GM23338 (cell line): ENCODE measurements at regions not wholly inside any gene's neighbourhood (a gene's known extent, or its start where the extent isn't known, plus 50 kb on each side); places are given as distances from the start of the nearest gene placed in this dataset.

Experiments used
- ATAC-seq: fragments of 200-7000 bp; cut with Tn5 transposase; 3 replicates; pipeline ENCODE4 v1.9.1; 2020
- DNase-seq: peaks from one replicate; pipeline ENCODE4 v3.0.0-alpha.2; 2015; ENCODE audit warnings: low spot score
- H2AFZ ChIP-seq: fragments of 200-600 bp; sonication (generic); 2 replicates; pipeline ENCODE4 v1.8.0; 2016; ENCODE audit warnings: antibody characterized with exemption, mild to moderate bottlenecking, moderate library complexity
- H3F3A ChIP-seq: fragments of 200-600 bp; sonication (generic); replicated peaks from 2 replicates; pipeline ENCODE4 v1.8.0; 2017; ENCODE audit warnings: antibody characterized with exemption, mixed run types, low read depth
- H3K27ac ChIP-seq: fragments of 200-600 bp; sonication (generic); 2 replicates; pipeline ENCODE4 v1.6.1; 2016; ENCODE audit warnings: low read depth
- H3K27me3 ChIP-seq: fragments of 200-600 bp; sonication (generic); 2 replicates; pipeline ENCODE4 v1.8.0; 2016; ENCODE audit warnings: mild to moderate bottlenecking, mixed run types, moderate library complexity; ENCODE audit not compliant: insufficient read depth
- H3K36me3 ChIP-seq: fragments of 200-600 bp; sonication (generic); 2 replicates; pipeline ENCODE4 v1.8.0; 2016; ENCODE audit warnings: mild to moderate bottlenecking; ENCODE audit not compliant: insufficient read depth
- H3K4me1 ChIP-seq: fragments of 200-600 bp; sonication (generic); 2 replicates; pipeline ENCODE4 v1.8.0; 2016; ENCODE audit warnings: mild to moderate bottlenecking, moderate library complexity; ENCODE audit not compliant: insufficient read depth
- H3K4me2 ChIP-seq: fragments of 200-600 bp; sonication (generic); 2 replicates; pipeline ENCODE4 v1.7.1; 2017; ENCODE audit warnings: mixed run types
- H3K4me3 ChIP-seq: fragments of 200-600 bp; sonication (generic); 2 replicates; pipeline ENCODE4 v1.6.1; 2016; ENCODE audit warnings: mixed run types
- H3K79me2 ChIP-seq: fragments of 200-600 bp; sonication (generic); replicated peaks from 2 replicates; pipeline ENCODE4 v1.8.0; 2017; ENCODE audit warnings: mild to moderate bottlenecking; ENCODE audit not compliant: insufficient read depth
- H3K9me2 ChIP-seq: fragments of 200-600 bp; sonication (generic); 2 replicates; pipeline ENCODE4 v1.8.0; 2017; ENCODE audit not compliant: insufficient read depth
- H4K20me1 ChIP-seq: fragments of 200-600 bp; sonication (generic); replicated peaks from 2 replicates; pipeline ENCODE4 v1.8.0; 2017; ENCODE audit warnings: mild to moderate bottlenecking; ENCODE audit not compliant: insufficient read depth
- H3K27ac Mint-ChIP-seq: 2 replicates; pipeline ENCODE4 v1.8.0; 2020; ENCODE audit warnings: inconsistent platforms, mild to moderate bottlenecking, moderate library complexity, mixed read lengths
- H3K27me3 Mint-ChIP-seq: 3 replicates; pipeline ENCODE4 v1.8.0; 2022; ENCODE audit warnings: low read depth, mild to moderate bottlenecking, moderate library complexity, mixed read lengths, inconsistent platforms; ENCODE audit not compliant: insufficient read depth, poor library complexity
- H3K36me3 Mint-ChIP-seq: 3 replicates; pipeline ENCODE4 v1.8.0; 2021; ENCODE audit warnings: low read depth, mild to moderate bottlenecking, inconsistent platforms, moderate library complexity, mixed read lengths
- H3K4me1 Mint-ChIP-seq: 3 replicates; pipeline ENCODE4 v1.8.0; 2020; ENCODE audit warnings: mild to moderate bottlenecking, inconsistent platforms, mixed read lengths
- H3K4me3 Mint-ChIP-seq: 3 replicates; pipeline ENCODE4 v1.8.0; 2021; ENCODE audit warnings: moderate library complexity, mild to moderate bottlenecking, inconsistent platforms, mixed read lengths
- H3K9me3 Mint-ChIP-seq: 3 replicates; pipeline ENCODE4 v1.8.0; 2020; ENCODE audit warnings: moderate library complexity, mild to moderate bottlenecking, inconsistent platforms, mixed read lengths
- STAT1 ChIP-seq: IDR thresholded peaks from one replicate; pipeline ENCODE4 v1.6.1; 2016; ENCODE audit warnings: antibody characterized with exemption; ENCODE audit not compliant: unreplicated experiment
- ZNF331 ChIP-seq: fragments of 250-450 bp; sonication (Bioruptor Pico); IDR thresholded peaks from 2 replicates; pipeline ENCODE4 v1.5.0; 2020; ENCODE audit warnings: low read depth, mild to moderate bottlenecking, moderate library complexity
- TF ChIP-seq, protein P1 (sequence below): fragments of 250-450 bp; sonication (Bioruptor Pico); IDR thresholded peaks from 2 replicates; pipeline ENCODE4 v1.5.0; 2020; ENCODE audit warnings: mild to moderate bottlenecking, moderate library complexity
- TF ChIP-seq, protein P2 (sequence below): IDR thresholded peaks from 2 replicates; pipeline ENCODE4 v1.6.1; 2016; ENCODE audit warnings: antibody characterized with exemption

DNA sequence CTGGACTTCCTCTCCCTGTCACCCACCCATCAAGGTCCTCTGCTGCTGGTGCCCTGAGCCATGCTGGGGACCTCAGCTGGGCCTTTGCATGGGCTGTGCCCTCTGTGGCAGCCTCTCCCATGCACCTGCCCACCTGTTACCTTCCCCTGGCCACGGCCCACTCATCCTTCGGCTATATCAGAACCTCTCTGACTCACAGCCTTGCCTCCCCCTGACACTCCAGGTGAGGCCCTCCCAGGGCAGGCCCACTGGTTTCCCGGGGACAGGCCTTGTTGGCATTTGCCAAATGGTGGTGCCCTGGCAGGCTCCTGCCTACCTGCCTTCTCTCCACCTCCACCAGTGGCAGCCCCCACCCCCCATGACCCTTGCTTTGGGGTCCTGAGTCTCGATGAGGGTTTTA is 73.7 kb upstream of the PRR5 start (continued):
- TF ChIP-seq, protein P1, sequence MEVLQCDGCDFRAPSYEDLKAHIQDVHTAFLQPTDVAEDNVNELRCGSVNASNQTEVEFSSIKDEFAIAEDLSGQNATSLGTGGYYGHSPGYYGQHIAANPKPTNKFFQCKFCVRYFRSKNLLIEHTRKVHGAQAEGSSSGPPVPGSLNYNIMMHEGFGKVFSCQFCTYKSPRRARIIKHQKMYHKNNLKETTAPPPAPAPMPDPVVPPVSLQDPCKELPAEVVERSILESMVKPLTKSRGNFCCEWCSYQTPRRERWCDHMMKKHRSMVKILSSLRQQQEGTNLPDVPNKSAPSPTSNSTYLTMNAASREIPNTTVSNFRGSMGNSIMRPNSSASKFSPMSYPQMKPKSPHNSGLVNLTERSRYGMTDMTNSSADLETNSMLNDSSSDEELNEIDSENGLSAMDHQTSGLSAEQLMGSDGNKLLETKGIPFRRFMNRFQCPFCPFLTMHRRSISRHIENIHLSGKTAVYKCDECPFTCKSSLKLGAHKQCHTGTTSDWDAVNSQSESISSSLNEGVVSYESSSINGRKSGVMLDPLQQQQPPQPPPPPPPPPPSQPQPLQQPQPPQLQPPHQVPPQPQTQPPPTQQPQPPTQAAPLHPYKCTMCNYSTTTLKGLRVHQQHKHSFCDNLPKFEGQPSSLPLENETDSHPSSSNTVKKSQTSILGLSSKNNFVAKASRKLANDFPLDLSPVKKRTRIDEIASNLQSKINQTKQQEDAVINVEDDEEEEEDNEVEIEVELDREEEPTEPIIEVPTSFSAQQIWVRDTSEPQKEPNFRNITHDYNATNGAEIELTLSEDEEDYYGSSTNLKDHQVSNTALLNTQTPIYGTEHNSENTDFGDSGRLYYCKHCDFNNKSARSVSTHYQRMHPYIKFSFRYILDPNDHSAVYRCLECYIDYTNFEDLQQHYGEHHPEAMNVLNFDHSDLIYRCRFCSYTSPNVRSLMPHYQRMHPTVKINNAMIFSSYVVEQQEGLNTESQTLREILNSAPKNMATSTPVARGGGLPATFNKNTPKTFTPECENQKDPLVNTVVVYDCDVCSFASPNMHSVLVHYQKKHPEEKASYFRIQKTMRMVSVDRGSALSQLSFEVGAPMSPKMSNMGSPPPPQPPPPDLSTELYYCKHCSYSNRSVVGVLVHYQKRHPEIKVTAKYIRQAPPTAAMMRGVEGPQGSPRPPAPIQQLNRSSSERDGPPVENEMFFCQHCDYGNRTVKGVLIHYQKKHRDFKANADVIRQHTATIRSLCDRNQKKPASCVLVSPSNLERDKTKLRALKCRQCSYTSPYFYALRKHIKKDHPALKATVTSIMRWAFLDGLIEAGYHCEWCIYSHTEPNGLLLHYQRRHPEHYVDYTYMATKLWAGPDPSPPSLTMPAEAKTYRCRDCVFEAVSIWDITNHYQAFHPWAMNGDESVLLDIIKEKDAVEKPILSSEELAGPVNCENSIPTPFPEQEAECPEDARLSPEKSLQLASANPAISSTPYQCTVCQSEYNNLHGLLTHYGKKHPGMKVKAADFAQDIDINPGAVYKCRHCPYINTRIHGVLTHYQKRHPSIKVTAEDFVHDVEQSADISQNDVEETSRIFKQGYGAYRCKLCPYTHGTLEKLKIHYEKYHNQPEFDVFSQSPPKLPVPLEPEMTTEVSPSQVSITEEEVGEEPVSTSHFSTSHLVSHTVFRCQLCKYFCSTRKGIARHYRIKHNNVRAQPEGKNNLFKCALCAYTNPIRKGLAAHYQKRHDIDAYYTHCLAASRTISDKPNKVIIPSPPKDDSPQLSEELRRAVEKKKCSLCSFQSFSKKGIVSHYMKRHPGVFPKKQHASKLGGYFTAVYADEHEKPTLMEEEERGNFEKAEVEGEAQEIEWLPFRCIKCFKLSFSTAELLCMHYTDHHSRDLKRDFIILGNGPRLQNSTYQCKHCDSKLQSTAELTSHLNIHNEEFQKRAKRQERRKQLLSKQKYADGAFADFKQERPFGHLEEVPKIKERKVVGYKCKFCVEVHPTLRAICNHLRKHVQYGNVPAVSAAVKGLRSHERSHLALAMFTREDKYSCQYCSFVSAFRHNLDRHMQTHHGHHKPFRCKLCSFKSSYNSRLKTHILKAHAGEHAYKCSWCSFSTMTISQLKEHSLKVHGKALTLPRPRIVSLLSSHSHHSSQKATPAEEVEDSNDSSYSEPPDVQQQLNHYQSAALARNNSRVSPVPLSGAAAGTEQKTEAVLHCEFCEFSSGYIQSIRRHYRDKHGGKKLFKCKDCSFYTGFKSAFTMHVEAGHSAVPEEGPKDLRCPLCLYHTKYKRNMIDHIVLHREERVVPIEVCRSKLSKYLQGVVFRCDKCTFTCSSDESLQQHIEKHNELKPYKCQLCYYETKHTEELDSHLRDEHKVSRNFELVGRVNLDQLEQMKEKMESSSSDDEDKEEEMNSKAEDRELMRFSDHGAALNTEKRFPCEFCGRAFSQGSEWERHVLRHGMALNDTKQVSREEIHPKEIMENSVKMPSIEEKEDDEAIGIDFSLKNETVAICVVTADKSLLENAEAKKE (CRISPR knock-in tag), result no peak
- TF ChIP-seq ZNF331 (CRISPR knock-in tag) (no peak), STAT1 (no peak)

DNA sequence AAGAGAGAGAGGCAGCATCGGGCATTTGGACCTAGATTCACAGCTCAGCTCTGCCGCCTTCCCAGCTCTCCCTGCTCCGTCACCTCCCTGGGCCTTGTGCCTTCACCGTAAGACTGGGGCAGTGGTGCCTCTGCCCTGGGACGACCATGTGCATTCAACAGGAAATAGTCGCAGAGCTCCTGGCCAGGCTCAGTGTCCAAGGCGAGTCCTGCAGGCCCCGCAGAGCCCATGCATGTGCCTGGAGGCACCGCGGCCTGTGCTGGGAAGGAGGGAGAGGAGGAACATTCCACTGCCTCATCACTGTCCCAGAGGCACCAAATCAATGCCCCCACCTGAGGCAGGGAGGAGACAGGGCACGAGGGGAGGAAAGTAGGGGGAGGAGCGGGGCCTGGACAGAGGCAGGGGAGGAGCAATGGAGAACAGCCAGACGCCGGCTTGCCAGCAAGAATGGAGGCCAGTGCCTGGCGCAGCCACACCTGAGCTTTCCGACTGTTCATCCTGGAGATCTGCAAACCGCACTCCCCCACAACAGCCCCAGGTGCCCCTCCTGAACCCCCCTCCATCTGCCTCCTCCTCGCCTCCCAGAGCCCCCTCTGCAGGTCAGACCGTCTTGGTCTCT is 74.4 kb upstream of the PRR5 start:
- no peaks in the 10 kb centered on the region; the same call in 2 of the 3 replicates for H3K36me3 Mint-ChIP-seq
- Histone ChIP-seq H3K27me3 (peaks cover 55% of the 10 kb centered on the region), H3K79me2 (no peaks in the 10 kb centered on the region), H3K27ac (no peak overlapping the region), H3K4me2 (no peak overlapping the region), H3F3A (no peaks in the 10 kb centered on the region), H4K20me1 (no peaks in the 10 kb centered on the region), H3K4me1 (no peaks in the 10 kb centered on the region), H3K36me3 (no peaks in the 10 kb centered on the region), H3K4me3 (no peak overlapping the region), H3K9me2 (no peaks in the 10 kb centered on the region), H2AFZ (no peak overlapping the region)
- H3K9me3 Mint-ChIP-seq, result peaks cover 5% of the 10 kb centered on the region; the same call in 1 of the 3 replicates
- ATAC-seq, result no peak
- TF ChIP-seq, protein P2, sequence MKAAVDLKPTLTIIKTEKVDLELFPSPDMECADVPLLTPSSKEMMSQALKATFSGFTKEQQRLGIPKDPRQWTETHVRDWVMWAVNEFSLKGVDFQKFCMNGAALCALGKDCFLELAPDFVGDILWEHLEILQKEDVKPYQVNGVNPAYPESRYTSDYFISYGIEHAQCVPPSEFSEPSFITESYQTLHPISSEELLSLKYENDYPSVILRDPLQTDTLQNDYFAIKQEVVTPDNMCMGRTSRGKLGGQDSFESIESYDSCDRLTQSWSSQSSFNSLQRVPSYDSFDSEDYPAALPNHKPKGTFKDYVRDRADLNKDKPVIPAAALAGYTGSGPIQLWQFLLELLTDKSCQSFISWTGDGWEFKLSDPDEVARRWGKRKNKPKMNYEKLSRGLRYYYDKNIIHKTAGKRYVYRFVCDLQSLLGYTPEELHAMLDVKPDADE, result no peak
- H3K4me3 Mint-ChIP-seq, result no peak overlapping the region
- no peak for DNase-seq
- no peak overlapping the region for H3K27ac Mint-ChIP-seq
- H3K27me3 Mint-ChIP-seq, result peaks cover 63% of the 10 kb centered on the region
- H3K4me1 Mint-ChIP-seq, result no peaks in the 10 kb centered on the region; the same call in 1 of the 3 replicates
